Tibial nerve (tissue), 3 donors: ENCODE measurements at regions not wholly inside any gene's neighbourhood (a gene's known extent, or its start where the extent isn't known, plus 50 kb on each side); places are given as distances from the start of the nearest gene placed in this dataset.

Experiments used
- POLR2A ChIP-seq, 2 donors: fragments of 450-650 bp; IDR thresholded peaks; one replicate each; pipeline ENCODE4 v1.6.1; 2017; ENCODE audit warnings: antibody characterized with exemption in 2 of 2, mild to moderate bottlenecking in 2 of 2, moderate library complexity in 2 of 2
- TF ChIP-seq, protein P1 (sequence below), 5 experiments: fragments of 200-600 bp in 3 of 5; fragments of 450-650 bp in 2 of 5; sonication (generic) in 3 of 5; IDR thresholded peaks; one replicate each; pipeline ENCODE4 v1.5.1; 2016 to 2019; ENCODE audit warnings: antibody characterized with exemption in 5 of 5, mild to moderate bottlenecking in 3 of 5, moderate library complexity in 2 of 5

DNA sequence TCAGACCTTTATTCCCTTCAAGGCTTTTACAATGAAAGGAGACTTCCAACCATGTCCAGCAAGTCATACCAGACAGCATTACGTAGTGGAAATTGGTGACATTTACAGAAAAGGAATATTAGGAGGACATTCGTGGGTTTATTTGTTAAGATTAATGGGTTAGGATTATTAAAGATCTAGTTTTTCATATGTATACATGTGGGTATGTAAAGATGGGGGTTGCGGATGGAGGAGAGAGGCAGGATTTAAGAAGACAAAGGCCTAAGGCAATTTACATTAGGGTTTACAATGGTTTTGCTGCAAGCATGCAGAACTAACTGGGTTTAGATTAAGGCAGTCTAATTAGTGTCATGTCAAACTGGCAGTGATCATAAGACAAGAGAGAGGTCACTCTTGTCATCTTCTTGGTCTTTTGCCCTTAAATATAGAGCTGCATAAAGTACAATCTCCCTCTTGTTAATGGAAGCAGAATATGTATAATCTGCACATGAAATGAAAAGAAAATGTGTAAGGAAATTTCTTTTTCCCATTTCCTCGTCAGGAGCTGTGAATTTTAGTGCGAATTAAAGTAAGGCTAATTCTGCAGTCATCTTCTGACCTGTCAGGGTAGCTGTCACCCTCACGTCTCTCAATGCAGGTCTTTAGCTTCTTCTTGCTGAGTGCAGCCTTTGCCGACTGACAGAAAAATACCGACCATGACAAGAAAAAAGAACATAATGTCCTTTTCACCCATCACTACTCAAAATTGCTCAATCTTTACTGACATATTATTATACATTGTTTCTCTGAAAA is 258.9 kb upstream of the MEIS2 start:
- no peak for TF ChIP-seq POLR2A (IDR thresholded peaks at IDR 0.05)
- TF ChIP-seq, protein P1, sequence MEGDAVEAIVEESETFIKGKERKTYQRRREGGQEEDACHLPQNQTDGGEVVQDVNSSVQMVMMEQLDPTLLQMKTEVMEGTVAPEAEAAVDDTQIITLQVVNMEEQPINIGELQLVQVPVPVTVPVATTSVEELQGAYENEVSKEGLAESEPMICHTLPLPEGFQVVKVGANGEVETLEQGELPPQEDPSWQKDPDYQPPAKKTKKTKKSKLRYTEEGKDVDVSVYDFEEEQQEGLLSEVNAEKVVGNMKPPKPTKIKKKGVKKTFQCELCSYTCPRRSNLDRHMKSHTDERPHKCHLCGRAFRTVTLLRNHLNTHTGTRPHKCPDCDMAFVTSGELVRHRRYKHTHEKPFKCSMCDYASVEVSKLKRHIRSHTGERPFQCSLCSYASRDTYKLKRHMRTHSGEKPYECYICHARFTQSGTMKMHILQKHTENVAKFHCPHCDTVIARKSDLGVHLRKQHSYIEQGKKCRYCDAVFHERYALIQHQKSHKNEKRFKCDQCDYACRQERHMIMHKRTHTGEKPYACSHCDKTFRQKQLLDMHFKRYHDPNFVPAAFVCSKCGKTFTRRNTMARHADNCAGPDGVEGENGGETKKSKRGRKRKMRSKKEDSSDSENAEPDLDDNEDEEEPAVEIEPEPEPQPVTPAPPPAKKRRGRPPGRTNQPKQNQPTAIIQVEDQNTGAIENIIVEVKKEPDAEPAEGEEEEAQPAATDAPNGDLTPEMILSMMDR (IDR thresholded peaks at IDR 0.05) = no peak
